ENCODE measurements at regions not wholly inside any gene's neighbourhood (a gene's known extent, or its start where the extent isn't known, plus 50 kb on each side); places are given as distances from the start of the nearest gene placed in this dataset.
"Not testable (repeated sequence)": the region's sequence is repeated elsewhere in the genome, so short reads cannot be mapped to it uniquely, and the experiment has no call there.

- RAD21 ChIA-PET (ENCODE audit: unreplicated experiment): interaction anchor here (0.8 kb wide), 1 partner anchor 248 kb away, joined by 3 read pairs; no protein-coding TSS in a partner anchor
- CTCF ChIA-PET; H3K4me1 ChIP-seq (ENCODE audit: control insufficient read depth, insufficient read depth, low read length); intact Hi-C loops (cut with micrococcal nuclease; ENCODE audit: unreplicated experiment); DNase-seq (ENCODE audit: low read depth, low spot score); H3K27me3 ChIP-seq (replicated peaks in 1 of 2; ENCODE audit: control insufficient read depth in 2 of 2, insufficient read depth in 2 of 2, low read length in 1 of 2); H3K4me3 ChIP-seq; H3K9ac ChIP-seq (ENCODE audit: control insufficient read depth, insufficient read depth, low read length); H4K20me1 ChIP-seq (ENCODE audit: control insufficient read depth, insufficient read depth); H3K79me2 ChIP-seq (ENCODE audit: control insufficient read depth, insufficient read depth, low read length); H3K4me2 ChIP-seq (ENCODE audit: control insufficient read depth, insufficient read depth); in situ Hi-C loops (cut with MboI); H3K9me3 ChIP-seq (replicated peaks; ENCODE audit: control insufficient read depth, insufficient read depth, low read length); FAIRE-seq; H3K27ac ChIP-seq (ENCODE audit: control insufficient read depth, insufficient read depth); H3K36me3 ChIP-seq (ENCODE audit: control insufficient read depth in 2 of 2, insufficient read depth in 2 of 2, low read length in 1 of 2); H2AFZ ChIP-seq (ENCODE audit: control insufficient read depth, low read depth, low read length); BruUV-seq (replicated peaks): not testable (repeated sequence)
- POLR2A ChIA-PET: interaction anchor here (1.3 kb wide), 1 partner anchor 8 kb away, joined by 3 read pairs; no protein-coding TSS in a partner anchor
- peak; percentile 83 for TF ChIP-seq NR2F1 (conservative IDR thresholded peaks at IDR 0.05)
- TF ChIP-seq NR2C1 (IDR thresholded peaks at IDR 0.05): peak; percentile 7; the same call in 1 of the 2 replicates
- TF ChIP-seq FOXK2 (IDR thresholded peaks at IDR 0.05): peak; percentile 27; the same call in 1 of the 2 replicates
- WGBS (ENCODE audit: insufficient coverage, insufficient replicate concordance, low lambda C conversion rate, missing lambda C conversion rate): 78% methylated on average over 32 of the region's 35 CpGs
- peak; percentile 71 for ATAC-seq
- SMC1A ChIA-PET (ENCODE audit: uncharacterized antibody, unreplicated experiment): interaction anchor here (1.5 kb wide), 1 partner anchor 248 kb away, joined by 3 read pairs; no protein-coding TSS in a partner anchor
These were observed 454.8 kb downstream of the PREX1 start for GRCh38 chr20:48372851-48373554.

GRCh38 chr20:48371211-48371610 is 456.6 kb downstream of the PREX1 start:
- in situ Hi-C loops (cut with MboI) (no loop called here), intact Hi-C loops (cut with micrococcal nuclease; ENCODE audit: unreplicated experiment) (no loop called here)
- no peaks in the 10 kb centered on the region for H3K27me3 ChIP-seq (replicated peaks in 1 of 2; ENCODE audit: control insufficient read depth in 2 of 2, insufficient read depth in 2 of 2, low read length in 1 of 2)
- no peaks in the 10 kb centered on the region for H3K36me3 ChIP-seq (ENCODE audit: control insufficient read depth in 2 of 2, insufficient read depth in 2 of 2, low read length in 1 of 2)
- H3K4me1 ChIP-seq (ENCODE audit: control insufficient read depth, insufficient read depth, low read length): peaks cover 5% of the 10 kb centered on the region
- FAIRE-seq: no peak
- no TSS peak for BruUV-seq (replicated peaks)
- SMC1A ChIA-PET (ENCODE audit: uncharacterized antibody, unreplicated experiment): no interaction called here
- H3K27ac ChIP-seq (ENCODE audit: control insufficient read depth, insufficient read depth): no peak overlapping the region
- no peak overlapping the region for H3K4me3 ChIP-seq
- no peaks in the 10 kb centered on the region for H3K79me2 ChIP-seq (ENCODE audit: control insufficient read depth, insufficient read depth, low read length)
- RAD21 ChIA-PET (ENCODE audit: unreplicated experiment): interaction anchor here (1.2 kb wide), 1 partner anchor 249 kb away, joined by 3 read pairs; no protein-coding TSS in a partner anchor
- H4K20me1 ChIP-seq (ENCODE audit: control insufficient read depth, insufficient read depth): no peaks in the 10 kb centered on the region
- H3K4me2 ChIP-seq (ENCODE audit: control insufficient read depth, insufficient read depth): no peak overlapping the region
- TF ChIP-seq GATAD2B (conservative IDR thresholded peaks at IDR 0.05; ENCODE audit: low read depth) (no peak), ATF7 (IDR thresholded peaks at IDR 0.05; ENCODE audit: low read depth) (peak; percentile 70)
- CTCF ChIA-PET: interaction anchor here (0.6 kb wide), 1 partner anchor 475 kb away, joined by 3 read pairs; no protein-coding TSS in a partner anchor
- H2AFZ ChIP-seq (ENCODE audit: control insufficient read depth, low read depth, low read length): no peak overlapping the region
- H3K9me3 ChIP-seq (replicated peaks; ENCODE audit: control insufficient read depth, insufficient read depth, low read length): peaks cover 2% of the 10 kb centered on the region; the same call in 1 of the 3 replicates
- WGBS (ENCODE audit: insufficient coverage, insufficient replicate concordance, low lambda C conversion rate, missing lambda C conversion rate): 71% methylated on average over 4 of the region's 4 CpGs
- ATAC-seq: no peak
- POLR2A ChIA-PET: no interaction called here
- no peak overlapping the region for H3K9ac ChIP-seq (ENCODE audit: control insufficient read depth, insufficient read depth, low read length)
- DNase-seq (ENCODE audit: low read depth, low spot score): no peak

DNA sequence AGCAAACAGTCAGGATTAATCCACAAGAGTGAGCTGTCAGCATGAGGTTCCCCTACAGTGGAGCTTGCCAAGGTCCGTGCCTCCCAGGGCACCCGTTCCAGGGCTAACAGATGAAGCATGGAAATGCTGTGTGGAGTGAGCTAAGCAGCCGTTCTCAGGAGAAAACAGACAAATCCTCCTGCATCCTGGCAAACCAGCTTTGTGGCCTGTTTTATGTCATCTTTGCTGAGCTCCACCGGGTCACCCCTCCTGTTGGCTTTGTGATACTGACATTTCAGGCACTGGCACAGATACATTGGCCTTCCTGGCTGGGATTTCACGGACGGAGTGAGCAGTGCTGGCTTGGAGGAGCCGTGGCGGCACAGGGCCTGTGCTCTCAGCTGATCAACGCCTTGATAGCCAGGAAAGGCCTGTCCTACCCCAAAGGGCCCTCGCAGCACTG is 459.2 kb downstream of the PREX1 start:
- DNase-seq (ENCODE audit: low read depth, low spot score); H3K27me3 ChIP-seq (replicated peaks in 1 of 2; ENCODE audit: control insufficient read depth in 2 of 2, insufficient read depth in 2 of 2, low read length in 1 of 2); H3K27ac ChIP-seq (ENCODE audit: control insufficient read depth, insufficient read depth); CTCF ChIA-PET; H2AFZ ChIP-seq (ENCODE audit: control insufficient read depth, low read depth, low read length); H3K9ac ChIP-seq (ENCODE audit: control insufficient read depth, insufficient read depth, low read length); POLR2A ChIA-PET; H3K79me2 ChIP-seq (ENCODE audit: control insufficient read depth, insufficient read depth, low read length); H3K36me3 ChIP-seq (ENCODE audit: control insufficient read depth in 2 of 2, insufficient read depth in 2 of 2, low read length in 1 of 2); H3K4me3 ChIP-seq; H3K9me3 ChIP-seq (replicated peaks; ENCODE audit: control insufficient read depth, insufficient read depth, low read length); in situ Hi-C loops (cut with MboI); RAD21 ChIA-PET (ENCODE audit: unreplicated experiment); SMC1A ChIA-PET (ENCODE audit: uncharacterized antibody, unreplicated experiment); BruUV-seq (replicated peaks); ATAC-seq; H3K4me2 ChIP-seq (ENCODE audit: control insufficient read depth, insufficient read depth); H4K20me1 ChIP-seq (ENCODE audit: control insufficient read depth, insufficient read depth): not testable (repeated sequence)
- WGBS (ENCODE audit: insufficient coverage, insufficient replicate concordance, low lambda C conversion rate, missing lambda C conversion rate): 94% methylated on average over 10 of the region's 10 CpGs
- peaks cover 29% of the 10 kb centered on the region for H3K4me1 ChIP-seq (ENCODE audit: control insufficient read depth, insufficient read depth, low read length)
- intact Hi-C loops (cut with micrococcal nuclease; ENCODE audit: unreplicated experiment): loop anchor here (10.0 kb wide), 1 partner anchor 116 kb away; no protein-coding TSS in a partner anchor
- peak; percentile 27 for FAIRE-seq
